Osteoblast (primary cell): ENCODE measurements at regions not wholly inside any gene's neighbourhood (a gene's known extent, or its start where the extent isn't known, plus 50 kb on each side); places are given as distances from the start of the nearest gene placed in this dataset.

Experiments used
- DNase-seq: peaks from one replicate; pipeline ENCODE4 v3.0.0; 2011; ENCODE audit warnings: low spot score, mixed read lengths; ENCODE audit not compliant: insufficient read length; ENCODE audit errors: missing footprints
- H2AFZ ChIP-seq: 2 replicates; pipeline ENCODE4 v1.6.0; 2011; ENCODE audit warnings: mild to moderate bottlenecking, low read length
- H3K27ac ChIP-seq: 2 replicates; pipeline ENCODE4 v1.5.1; 2011; ENCODE audit warnings: mild to moderate bottlenecking, low read depth, low read length, moderate library complexity
- H3K27me3 ChIP-seq: 2 replicates; pipeline ENCODE4 v1.6.0; 2012; ENCODE audit warnings: mild to moderate bottlenecking, control low read depth, inconsistent platforms, low read length, moderate library complexity; ENCODE audit not compliant: insufficient read depth
- H3K36me3 ChIP-seq: 2 replicates; pipeline ENCODE4 v1.5.1; 2011; ENCODE audit warnings: mild to moderate bottlenecking, low read length, control low read depth, moderate library complexity; ENCODE audit not compliant: insufficient read depth
- H3K4me1 ChIP-seq: 2 replicates; pipeline ENCODE4 v1.5.1; 2011; ENCODE audit warnings: mild to moderate bottlenecking, low read length, control low read depth, moderate library complexity; ENCODE audit not compliant: insufficient read depth
- H3K4me2 ChIP-seq: 2 replicates; pipeline ENCODE4 v1.6.0; 2011; ENCODE audit warnings: mild to moderate bottlenecking, low read length; ENCODE audit not compliant: insufficient read depth
- H3K4me3 ChIP-seq: fragments of 200-600 bp; sonication (generic); 3 replicates; pipeline ENCODE4 v1.5.1; 2012; ENCODE audit warnings: mild to moderate bottlenecking, low read length, inconsistent platforms; ENCODE audit not compliant: insufficient read depth
- H3K79me2 ChIP-seq: 2 replicates; pipeline ENCODE4 v1.6.0; 2012; ENCODE audit warnings: mild to moderate bottlenecking, low read length, control low read depth, inconsistent platforms; ENCODE audit not compliant: insufficient read depth
- H3K9me3 ChIP-seq: 2 replicates; pipeline ENCODE4 v1.5.1; 2011; ENCODE audit warnings: low read depth, low read length, control low read depth
- H4K20me1 ChIP-seq: 2 replicates; pipeline ENCODE4 v1.6.0; 2012; ENCODE audit warnings: mild to moderate bottlenecking, low read length, control low read depth; ENCODE audit not compliant: insufficient read depth
- CTCF ChIP-seq: IDR thresholded peaks from 2 replicates; pipeline ENCODE4 v1.5.1; 2011; ENCODE audit warnings: mild to moderate bottlenecking, low read depth, low read length, moderate library complexity; ENCODE audit errors: extremely low read depth

DNA sequence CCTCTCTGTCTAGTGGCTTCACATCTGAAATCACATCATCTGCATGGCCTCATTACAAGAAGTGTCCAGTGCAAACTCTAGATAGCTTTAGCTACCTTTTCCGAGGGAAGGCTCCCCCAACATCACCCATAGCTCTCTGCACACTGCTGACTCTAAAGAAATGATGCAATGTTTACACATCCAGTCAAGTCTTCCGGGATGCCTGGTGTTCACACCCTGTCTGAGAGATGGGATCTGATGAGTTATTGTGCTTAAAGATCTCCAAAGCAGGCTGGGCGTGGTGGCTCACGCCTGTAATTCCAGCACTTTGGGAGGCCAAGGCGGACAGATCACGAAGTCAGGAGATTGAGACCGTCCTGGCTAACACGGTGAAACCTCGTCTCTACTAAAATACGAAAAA, 404.6 kb upstream of the IRAK1BP1 start:
- Histone ChIP-seq H3K4me1 (no peaks in the 10 kb centered on the region), H3K79me2 (no peaks in the 10 kb centered on the region), H3K4me3 (no peak overlapping the region), H2AFZ (no peak overlapping the region), H3K9me3 (no peaks in the 10 kb centered on the region), H3K36me3 (no peaks in the 10 kb centered on the region), H3K27me3 (no peaks in the 10 kb centered on the region), H4K20me1 (no peaks in the 10 kb centered on the region), H3K4me2 (no peak overlapping the region), H3K27ac (no peak overlapping the region)
- no peak for TF ChIP-seq CTCF
- no peak for DNase-seq

DNA sequence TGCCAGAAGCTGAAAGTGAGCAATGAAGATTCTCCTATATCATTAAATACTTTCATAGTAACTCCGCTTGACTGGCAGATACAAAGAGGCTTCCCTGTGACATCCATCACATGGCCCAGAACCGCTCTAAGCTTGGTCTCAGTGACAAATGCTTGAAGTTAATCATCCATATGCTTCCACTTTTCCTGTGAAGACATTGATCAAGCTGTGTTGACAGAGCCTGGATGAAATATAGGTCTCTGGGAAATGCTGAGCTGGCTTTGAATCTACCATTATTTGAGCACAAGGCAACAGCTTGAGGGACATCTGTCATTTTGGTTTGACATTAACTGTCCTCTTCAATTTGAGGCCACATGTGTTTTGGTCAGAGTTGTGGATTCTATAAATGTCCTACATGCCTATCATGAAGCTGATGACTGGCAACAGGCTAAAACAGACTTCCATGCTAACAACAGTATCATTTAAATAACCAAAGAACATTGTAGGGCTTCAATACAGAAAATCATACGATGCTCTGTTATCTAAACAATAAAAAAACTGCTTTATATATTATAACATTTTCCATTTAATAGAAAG, 402.2 kb upstream of the IRAK1BP1 start:
- no peak overlapping the region for H2AFZ ChIP-seq
- H3K27ac ChIP-seq = no peak overlapping the region
- no peak for DNase-seq
- H3K4me3 ChIP-seq = no peak overlapping the region
- H3K79me2 ChIP-seq = no peaks in the 10 kb centered on the region
- H3K4me2 ChIP-seq = no peak overlapping the region
- H3K36me3 ChIP-seq = no peaks in the 10 kb centered on the region
- H3K4me1 ChIP-seq = no peaks in the 10 kb centered on the region
- H3K27me3 ChIP-seq = no peaks in the 10 kb centered on the region
- no peak for TF ChIP-seq CTCF
- no peaks in the 10 kb centered on the region for H3K9me3 ChIP-seq
- H4K20me1 ChIP-seq = no peaks in the 10 kb centered on the region

DNA sequence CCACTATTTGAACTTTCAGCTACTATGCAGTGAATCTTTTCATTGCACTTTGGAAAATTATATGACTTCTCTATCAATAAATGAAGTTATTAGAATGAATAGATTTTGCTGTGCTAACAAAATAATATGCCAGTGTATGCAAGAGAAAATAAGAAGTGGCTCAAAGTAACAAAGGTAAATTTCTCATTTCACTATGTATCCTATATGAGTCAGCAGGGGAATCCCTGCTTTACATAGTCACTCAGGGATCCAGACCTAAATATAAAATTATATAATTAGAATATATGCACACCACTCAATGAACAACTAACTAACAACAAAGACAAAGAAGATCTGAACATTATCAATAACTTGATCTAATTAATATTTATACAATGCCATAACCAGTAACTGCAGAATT, 390.8 kb upstream of the IRAK1BP1 start:
- H3K4me2 ChIP-seq = no peak overlapping the region
- TF ChIP-seq CTCF = no peak
- no peaks in the 10 kb centered on the region for H3K9me3 ChIP-seq
- no peaks in the 10 kb centered on the region for H4K20me1 ChIP-seq
- no peak for DNase-seq
- no peak overlapping the region for H3K4me3 ChIP-seq
- no peak overlapping the region for H2AFZ ChIP-seq
- H3K27me3 ChIP-seq = no peaks in the 10 kb centered on the region
- H3K79me2 ChIP-seq = no peaks in the 10 kb centered on the region
- no peaks in the 10 kb centered on the region for H3K36me3 ChIP-seq
- no peaks in the 10 kb centered on the region for H3K4me1 ChIP-seq
- no peak overlapping the region for H3K27ac ChIP-seq

- no peak overlapping the region for H2AFZ ChIP-seq
- H3K27ac ChIP-seq = no peak overlapping the region
- no peaks in the 10 kb centered on the region for H3K9me3 ChIP-seq
- no peaks in the 10 kb centered on the region for H3K79me2 ChIP-seq
- H3K36me3 ChIP-seq = no peaks in the 10 kb centered on the region
- H3K27me3 ChIP-seq = no peaks in the 10 kb centered on the region
- no peak for TF ChIP-seq CTCF
- H3K4me1 ChIP-seq = no peaks in the 10 kb centered on the region
- no peak overlapping the region for H3K4me2 ChIP-seq
- H3K4me3 ChIP-seq = no peak overlapping the region
- H4K20me1 ChIP-seq = no peaks in the 10 kb centered on the region
- DNase-seq = no peak
Measured at GRCh38 chr6:78482801-78483552, 384.4 kb upstream of the IRAK1BP1 start.
